ENCODE measurements at regions not wholly inside any gene's neighbourhood (a gene's known extent, or its start where the extent isn't known, plus 50 kb on each side); places are given as distances from the start of the nearest gene placed in this dataset.

DNA sequence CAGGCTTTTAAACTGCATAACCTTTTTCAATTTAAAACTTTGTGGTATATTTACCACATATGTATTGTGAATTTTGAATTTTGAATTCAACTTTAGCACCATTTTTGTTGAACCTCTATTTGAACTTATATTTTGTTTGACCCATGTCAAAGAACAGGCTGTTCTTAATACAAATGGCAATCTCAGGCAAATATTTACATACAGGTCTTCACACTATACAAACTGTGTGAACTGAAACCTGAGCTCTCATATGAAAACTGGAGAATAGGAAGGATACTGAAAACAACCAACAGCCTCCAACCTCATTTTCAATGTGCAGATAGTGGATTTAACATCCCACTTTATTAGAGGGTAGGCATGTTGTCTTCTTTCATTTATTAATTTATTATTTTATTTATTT, 491.8 kb downstream of the KCNJ3 start:
- peaks cover 4% of the 10 kb centered on the region; the same call in 1 of the 2 replicates for H3K9me3 ChIP-seq (ENCODE audit: control insufficient read depth, insufficient read depth, low read length)
- no peaks in the 10 kb centered on the region for H3K36me3 ChIP-seq (ENCODE audit: control insufficient read depth, low read length)
- H3K27me3 ChIP-seq (ENCODE audit: control insufficient read depth, low read length), result no peaks in the 10 kb centered on the region
- no peaks in the 10 kb centered on the region for H3K9me2 ChIP-seq (replicated peaks; ENCODE audit: control insufficient read depth, low read length)
- H3K4me2 ChIP-seq (ENCODE audit: low read length), result no peak overlapping the region
- H3K4me3 ChIP-seq (ENCODE audit: low read length), result no peak overlapping the region
- H3K27ac ChIP-seq (ENCODE audit: low read depth, low read length), result no peak overlapping the region
- H3K79me2 ChIP-seq (ENCODE audit: control insufficient read depth, low read length), result no peaks in the 10 kb centered on the region
- H4K20me1 ChIP-seq (ENCODE audit: control insufficient read depth, insufficient read depth, low read depth, low read length), result no peaks in the 10 kb centered on the region
- TF ChIP-seq EZH2phosphoT487 (IDR thresholded peaks at IDR 0.05; ENCODE audit: borderline replicate concordance, low read length), result no peak
- TF ChIP-seq, protein P1, sequence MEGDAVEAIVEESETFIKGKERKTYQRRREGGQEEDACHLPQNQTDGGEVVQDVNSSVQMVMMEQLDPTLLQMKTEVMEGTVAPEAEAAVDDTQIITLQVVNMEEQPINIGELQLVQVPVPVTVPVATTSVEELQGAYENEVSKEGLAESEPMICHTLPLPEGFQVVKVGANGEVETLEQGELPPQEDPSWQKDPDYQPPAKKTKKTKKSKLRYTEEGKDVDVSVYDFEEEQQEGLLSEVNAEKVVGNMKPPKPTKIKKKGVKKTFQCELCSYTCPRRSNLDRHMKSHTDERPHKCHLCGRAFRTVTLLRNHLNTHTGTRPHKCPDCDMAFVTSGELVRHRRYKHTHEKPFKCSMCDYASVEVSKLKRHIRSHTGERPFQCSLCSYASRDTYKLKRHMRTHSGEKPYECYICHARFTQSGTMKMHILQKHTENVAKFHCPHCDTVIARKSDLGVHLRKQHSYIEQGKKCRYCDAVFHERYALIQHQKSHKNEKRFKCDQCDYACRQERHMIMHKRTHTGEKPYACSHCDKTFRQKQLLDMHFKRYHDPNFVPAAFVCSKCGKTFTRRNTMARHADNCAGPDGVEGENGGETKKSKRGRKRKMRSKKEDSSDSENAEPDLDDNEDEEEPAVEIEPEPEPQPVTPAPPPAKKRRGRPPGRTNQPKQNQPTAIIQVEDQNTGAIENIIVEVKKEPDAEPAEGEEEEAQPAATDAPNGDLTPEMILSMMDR (IDR thresholded peaks at IDR 0.05; ENCODE audit: low read depth, low read length, poor library complexity, severe bottlenecking), result no peak
- no peaks in the 10 kb centered on the region for H3F3A ChIP-seq (ENCODE audit: control insufficient read depth, insufficient read depth)
- no peaks in the 10 kb centered on the region for H3K4me1 ChIP-seq (ENCODE audit: control insufficient read depth, low read length)

- Histone ChIP-seq H3F3A (ENCODE audit: control insufficient read depth, insufficient read depth) (no peaks in the 10 kb centered on the region), H3K79me2 (ENCODE audit: control insufficient read depth, low read length) (no peaks in the 10 kb centered on the region), H3K36me3 (ENCODE audit: control insufficient read depth, low read length) (no peaks in the 10 kb centered on the region), H3K27me3 (ENCODE audit: control insufficient read depth, low read length) (no peaks in the 10 kb centered on the region), H3K9me2 (replicated peaks; ENCODE audit: control insufficient read depth, low read length) (no peaks in the 10 kb centered on the region), H3K4me1 (ENCODE audit: control insufficient read depth, low read length) (peaks cover 3% of the 10 kb centered on the region; the same call in 1 of the 2 replicates), H4K20me1 (ENCODE audit: control insufficient read depth, insufficient read depth, low read depth, low read length) (no peaks in the 10 kb centered on the region), H3K9me3 (ENCODE audit: control insufficient read depth, insufficient read depth, low read length) (peaks cover 14% of the 10 kb centered on the region), H3K4me3 (ENCODE audit: low read length) (no peak overlapping the region), H3K4me2 (ENCODE audit: low read length) (no peak overlapping the region), H3K27ac (ENCODE audit: low read depth, low read length) (no peak overlapping the region)
- no peak for TF ChIP-seq EZH2phosphoT487 (IDR thresholded peaks at IDR 0.05; ENCODE audit: borderline replicate concordance, low read length)
- TF ChIP-seq, protein P1 (IDR thresholded peaks at IDR 0.05; ENCODE audit: low read depth, low read length, poor library complexity, severe bottlenecking), result no peak
These were observed 480.4 kb downstream of the KCNJ3 start for GRCh38 chr2:155178921-155179320.

GRCh38 chr2:155176345-155176744, 477.9 kb downstream of the KCNJ3 start:
- H3K4me1 ChIP-seq (ENCODE audit: control insufficient read depth, low read length), result peaks cover 3% of the 10 kb centered on the region; the same call in 1 of the 2 replicates
- H3K4me2 ChIP-seq (ENCODE audit: low read length), result no peak overlapping the region
- H3K27ac ChIP-seq (ENCODE audit: low read depth, low read length), result no peak overlapping the region
- H3K9me2 ChIP-seq (replicated peaks; ENCODE audit: control insufficient read depth, low read length), result no peaks in the 10 kb centered on the region
- H3K4me3 ChIP-seq (ENCODE audit: low read length), result no peak overlapping the region
- no peaks in the 10 kb centered on the region for H3F3A ChIP-seq (ENCODE audit: control insufficient read depth, insufficient read depth)
- no peaks in the 10 kb centered on the region for H3K79me2 ChIP-seq (ENCODE audit: control insufficient read depth, low read length)
- no peaks in the 10 kb centered on the region for H3K36me3 ChIP-seq (ENCODE audit: control insufficient read depth, low read length)
- H3K9me3 ChIP-seq (ENCODE audit: control insufficient read depth, insufficient read depth, low read length), result peaks cover 16% of the 10 kb centered on the region
- no peaks in the 10 kb centered on the region for H4K20me1 ChIP-seq (ENCODE audit: control insufficient read depth, insufficient read depth, low read depth, low read length)
- no peaks in the 10 kb centered on the region for H3K27me3 ChIP-seq (ENCODE audit: control insufficient read depth, low read length)
- TF ChIP-seq EZH2phosphoT487 (IDR thresholded peaks at IDR 0.05; ENCODE audit: borderline replicate concordance, low read length), result no peak
- TF ChIP-seq, protein P1 (IDR thresholded peaks at IDR 0.05; ENCODE audit: low read depth, low read length, poor library complexity, severe bottlenecking), result no peak

All from DOHH2 (cell line).